IMR-90 (cell line): ENCODE measurements at regions not wholly inside any gene's neighbourhood (a gene's known extent, or its start where the extent isn't known, plus 50 kb on each side); places are given as distances from the start of the nearest gene placed in this dataset.

Experiments used
- ATAC-seq: fragments of 200-7000 bp; cut with Tn5 transposase; 2 replicates; pipeline ENCODE4 v1.9.1; 2020; ENCODE audit warnings: low read depth, mild to moderate bottlenecking, moderate library complexity
- BruUV-seq: library from RNA; stranded (reverse); fragments of 400-500 nt; replicated peaks from 2 replicates; lab custom pipeline; 2021; lab: Mats Ljungman, UMichigan
- CTCF ChIA-PET: fragments of 300-600 bp; formaldehyde crosslinking; extraction: SDS; loops from one replicate; lab custom pipeline; 2021; ENCODE audit warnings: antibody characterized with exemption; lab: Yijun Ruan, JAX
- POLR2A ChIA-PET: fragments of 300-600 bp; sonication (Branson Sonifier 250); formaldehyde crosslinking; loops from one replicate; lab custom pipeline; 2022; ENCODE audit warnings: antibody characterized with exemption; ENCODE audit not compliant: unreplicated experiment; lab: Charles Lee
- DNase-seq: peaks from one replicate; pipeline ENCODE4 v3.0.0; 2013
- H2AFZ ChIP-seq: replicated peaks from 2 replicates; pipeline ENCODE3; 2013; ENCODE audit warnings: low read length, mild to moderate bottlenecking; ENCODE audit not compliant: poor library complexity
- H2AK5ac ChIP-seq: 2 replicates; pipeline ENCODE4 v1.6.1; 2013; ENCODE audit warnings: low read depth, low read length, inconsistent platforms
- H2AK9ac ChIP-seq: replicated peaks from 2 replicates; pipeline ENCODE3; 2013; ENCODE audit warnings: mild to moderate bottlenecking, low read depth, low read length, moderate library complexity; ENCODE audit not compliant: poor library complexity
- H2BK120ac ChIP-seq: 2 replicates; pipeline ENCODE4 v1.6.1; 2013; ENCODE audit warnings: low read depth, low read length, inconsistent platforms
- H2BK15ac ChIP-seq: 3 replicates; pipeline ENCODE4 v1.6.1; 2013; ENCODE audit warnings: low read depth, low read length, inconsistent platforms
- H2BK20ac ChIP-seq: 2 replicates; pipeline ENCODE4 v1.6.1; 2013; ENCODE audit warnings: low read depth, mild to moderate bottlenecking, inconsistent platforms, low read length, moderate library complexity
- H2BK5ac ChIP-seq: 2 replicates; pipeline ENCODE4 v1.6.1; 2013; ENCODE audit warnings: mild to moderate bottlenecking, low read depth, low read length, inconsistent platforms; ENCODE audit not compliant: poor library complexity, severe bottlenecking
- H3K14ac ChIP-seq: replicated peaks from 2 replicates; pipeline ENCODE4 v1.6.1; 2013; ENCODE audit warnings: low read depth, low read length, inconsistent platforms
- H3K18ac ChIP-seq: 2 replicates; pipeline ENCODE4 v1.6.1; 2013; ENCODE audit warnings: low read depth, low read length, control low read depth
- H3K23ac ChIP-seq: 2 replicates; pipeline ENCODE4 v1.6.1; 2013; ENCODE audit warnings: low read depth, low read length, inconsistent platforms
- H3K27ac ChIP-seq: 2 replicates; pipeline ENCODE4 v1.5.1; 2013; ENCODE audit warnings: mild to moderate bottlenecking, control low read depth, low read length; ENCODE audit not compliant: insufficient read depth
- H3K27me3 ChIP-seq: 2 replicates; pipeline ENCODE4 v1.6.1; 2013; ENCODE audit warnings: low read length; ENCODE audit not compliant: control insufficient read depth, insufficient read depth
- H3K36me3 ChIP-seq: 2 replicates; pipeline ENCODE4 v1.6.1; 2013; ENCODE audit warnings: low read length, mixed read lengths; ENCODE audit not compliant: control insufficient read depth, insufficient read depth
- H3K4ac ChIP-seq: 2 replicates; pipeline ENCODE4 v1.6.1; 2013; ENCODE audit warnings: low read depth, low read length, inconsistent platforms
- H3K4me1 ChIP-seq: 2 replicates; pipeline ENCODE4 v1.6.1; 2013; ENCODE audit warnings: low read length, mixed read lengths; ENCODE audit not compliant: control insufficient read depth, insufficient read depth
- H3K4me2 ChIP-seq: 2 replicates; pipeline ENCODE4 v1.6.1; 2013; ENCODE audit warnings: low read depth, mild to moderate bottlenecking, control low read depth, low read length, moderate library complexity
- H3K4me3 ChIP-seq: 2 replicates; pipeline ENCODE4 v1.5.1; 2013; ENCODE audit warnings: low read depth, mild to moderate bottlenecking, control low read depth, low read length, moderate library complexity; ENCODE audit not compliant: insufficient read depth
- H3K56ac ChIP-seq: 2 replicates; pipeline ENCODE4 v1.6.1; 2013; ENCODE audit warnings: low read length, inconsistent platforms; ENCODE audit not compliant: insufficient read depth; ENCODE audit errors: extremely low read depth
- H3K79me1 ChIP-seq, 2 experiments: 2 replicates each; pipeline ENCODE4 v1.6.1; 2013; ENCODE audit warnings: low read length in 2 of 2, inconsistent platforms in 1 of 2, low read depth in 1 of 2
- H3K9ac ChIP-seq: 2 replicates; pipeline ENCODE4 v1.6.1; 2013; ENCODE audit warnings: low read depth, low read length, control low read depth
- H3K9me1 ChIP-seq: 2 replicates; pipeline ENCODE4 v1.6.1; 2013; ENCODE audit warnings: low read length, inconsistent platforms; ENCODE audit not compliant: insufficient read depth
- H3K9me3 ChIP-seq: 2 replicates; pipeline ENCODE4 v1.6.1; 2013; ENCODE audit warnings: low read length; ENCODE audit not compliant: control insufficient read depth, insufficient read depth
- H4K20me1 ChIP-seq: 2 replicates; pipeline ENCODE4 v1.6.1; 2013; ENCODE audit warnings: low read length, inconsistent platforms; ENCODE audit not compliant: insufficient read depth
- H4K5ac ChIP-seq: 2 replicates; pipeline ENCODE4 v1.6.1; 2013; ENCODE audit warnings: mild to moderate bottlenecking, low read depth, low read length, control low read depth
- H4K8ac ChIP-seq, 2 experiments: 2 replicates each; pipeline ENCODE4 v1.6.1; 2013; ENCODE audit warnings: low read depth in 2 of 2, low read length in 2 of 2, control low read depth in 1 of 2, inconsistent platforms in 1 of 2
- H4K91ac ChIP-seq: 2 replicates; pipeline ENCODE4 v1.6.1; 2013; ENCODE audit warnings: low read depth, low read length, inconsistent platforms; ENCODE audit not compliant: insufficient read depth
- RCOR1 ChIP-seq: IDR thresholded peaks from 2 replicates; pipeline ENCODE4 v1.6.1; 2012; ENCODE audit warnings: mild to moderate bottlenecking, low read length, improper control_type of control experiment; ENCODE audit not compliant: insufficient replicate concordance
- RFX5 ChIP-seq: IDR thresholded peaks from 2 replicates; pipeline ENCODE4 v1.8.0; 2012; ENCODE audit warnings: low read depth, mild to moderate bottlenecking, low read length, moderate library complexity
- dilution Hi-C: fragments of 300-500 bp; cut with HindIII; formaldehyde crosslinking; loops from one replicate; pipeline ENCODE4 v1.14.3; 2018; ENCODE audit warnings: low sequenced_read_pairs; ENCODE audit not compliant: unreplicated experiment
- in situ Hi-C: fragments of 300-500 bp; cut with MboI; formaldehyde crosslinking; loops from 3 replicates; pipeline ENCODE4 v1.14.3; 2019; ENCODE audit warnings: low sequenced_read_pairs, inconsistent platforms, mixed read lengths
- intact Hi-C: fragments of 100-400 bp; cut with micrococcal nuclease; formaldehyde crosslinking; loops from 2 replicates; pipeline ENCODE4 v1.10.0; 2022

DNA sequence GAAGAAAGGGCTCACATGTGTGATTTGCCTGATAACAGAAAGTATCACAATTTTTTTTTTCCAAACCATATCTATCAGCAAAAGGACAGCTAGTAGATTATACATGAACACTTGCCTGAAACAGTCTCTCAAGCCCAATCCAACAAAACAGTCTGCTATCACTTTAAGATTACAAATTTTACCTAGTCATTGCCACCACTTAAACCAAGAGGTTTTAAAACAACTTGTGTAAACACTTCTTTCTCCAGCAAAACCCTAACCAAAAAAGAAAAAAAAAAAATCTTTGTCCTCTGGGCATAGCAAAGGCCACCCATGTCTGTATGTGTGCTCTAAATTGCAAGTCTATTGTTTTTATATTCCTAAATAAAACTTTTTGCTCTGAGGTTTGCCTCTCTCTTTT, 1568.4 kb downstream of the GRIK2 start:
- intact Hi-C loops, result no loop called here
- Histone ChIP-seq H3K56ac (no peak overlapping the region), H3K4me1 (no peaks in the 10 kb centered on the region), H2AK9ac (no peak overlapping the region), H3K23ac (no peak overlapping the region), H3K14ac (no peak overlapping the region), H2BK15ac (no peak overlapping the region), H3K18ac (no peak overlapping the region), H3K9me1 (no peaks in the 10 kb centered on the region), H2BK20ac (no peak overlapping the region), H2AK5ac (no peak overlapping the region), H3K9me3 (peaks cover 2% of the 10 kb centered on the region; the same call in 1 of the 2 replicates), H3K36me3 (no peaks in the 10 kb centered on the region), H3K27me3 (no peaks in the 10 kb centered on the region), H4K5ac (no peak overlapping the region), H2BK120ac (no peak overlapping the region), H3K27ac (no peak overlapping the region), H3K9ac (no peak overlapping the region), H3K4me2 (no peak overlapping the region), H4K8ac (no peak overlapping the region), H3K79me1 (no peaks in the 10 kb centered on the region), H3K4ac (no peak overlapping the region), H3K4me3 (no peak overlapping the region), H4K91ac (no peak overlapping the region), H2AFZ (no peak overlapping the region), H4K20me1 (no peaks in the 10 kb centered on the region), H2BK5ac (no peak overlapping the region)
- in situ Hi-C loops, result no loop called here
- CTCF ChIA-PET, result no interaction called here
- dilution Hi-C loops, result no loop called here
- BruUV-seq, result no TSS peak
- TF ChIP-seq RCOR1 (no peak), RFX5 (no peak)
- DNase-seq, result no peak
- POLR2A ChIA-PET, result no interaction called here
- no peak for ATAC-seq
